Muscle of arm (tissue), 1 donor: ENCODE measurements at regions not wholly inside any gene's neighbourhood (a gene's known extent, or its start where the extent isn't known, plus 50 kb on each side); places are given as distances from the start of the nearest gene placed in this dataset.

Experiments used
- DNase-seq: peaks from one replicate; pipeline ENCODE4 v3.0.0-alpha.2; 2013

DNA sequence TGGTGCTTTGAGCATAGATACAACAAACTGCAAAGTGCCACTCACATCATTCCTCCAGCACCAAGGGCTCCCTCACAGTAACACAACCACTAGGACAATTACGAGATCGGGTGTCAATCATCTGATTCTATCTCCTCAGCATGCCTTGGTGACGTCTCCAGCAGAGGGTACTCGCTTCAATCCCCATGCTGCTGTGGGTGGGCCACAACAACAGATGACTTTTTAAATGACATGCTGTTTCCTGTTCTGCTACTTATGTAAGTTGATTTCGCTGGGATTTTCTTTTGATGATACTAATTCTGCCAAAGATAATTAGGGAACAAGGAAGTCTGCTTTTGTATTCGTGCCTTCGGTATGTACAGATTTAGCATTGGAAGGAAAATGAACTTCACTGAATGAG, 1113.0 kb downstream of the BCL11A start:
- DNase-seq = no peak

DNA sequence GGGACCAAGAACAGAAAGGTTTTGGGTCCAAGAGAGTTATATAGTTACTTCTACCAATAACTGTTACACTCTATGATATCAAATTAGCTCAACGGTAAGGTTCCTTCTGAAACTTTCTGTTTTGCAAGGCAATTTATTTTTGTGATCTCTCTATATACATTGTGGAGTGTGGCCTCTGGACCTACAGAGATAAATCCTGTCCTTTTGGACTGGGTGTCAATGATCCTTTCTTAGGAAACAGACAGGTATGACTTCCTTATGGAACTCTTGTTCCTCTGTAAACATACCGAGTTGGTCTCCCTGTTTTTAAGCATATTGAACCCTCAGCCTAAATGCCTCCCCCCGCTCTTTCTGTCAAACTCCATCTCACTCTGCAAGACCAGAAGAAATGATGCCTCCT, 1117.8 kb downstream of the BCL11A start:
- no peak for DNase-seq

- no peak for DNase-seq
Observed at GRCh38 chr2:59428940-59429339, 1124.5 kb downstream of the BCL11A start.

DNA sequence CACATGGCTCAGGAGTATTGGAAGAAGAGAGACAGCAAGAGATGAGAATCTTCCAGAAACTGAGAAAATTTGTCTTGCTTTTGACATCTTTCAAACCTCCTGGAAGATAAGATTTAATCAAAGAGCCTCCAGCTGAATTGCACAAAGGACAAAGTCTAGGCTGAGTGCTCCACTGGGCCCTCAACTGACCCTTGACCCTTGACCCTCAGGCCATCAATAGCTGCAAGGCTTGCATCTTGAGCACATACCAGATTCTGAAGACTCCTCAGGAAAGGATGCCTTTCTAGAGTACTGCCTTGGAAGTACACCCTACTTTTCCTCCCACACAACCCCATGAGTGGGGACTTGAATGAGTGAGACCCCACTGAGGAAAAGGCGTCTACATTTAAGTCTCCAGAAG, 1125.5 kb downstream of the BCL11A start:
- DNase-seq = no peak

DNA sequence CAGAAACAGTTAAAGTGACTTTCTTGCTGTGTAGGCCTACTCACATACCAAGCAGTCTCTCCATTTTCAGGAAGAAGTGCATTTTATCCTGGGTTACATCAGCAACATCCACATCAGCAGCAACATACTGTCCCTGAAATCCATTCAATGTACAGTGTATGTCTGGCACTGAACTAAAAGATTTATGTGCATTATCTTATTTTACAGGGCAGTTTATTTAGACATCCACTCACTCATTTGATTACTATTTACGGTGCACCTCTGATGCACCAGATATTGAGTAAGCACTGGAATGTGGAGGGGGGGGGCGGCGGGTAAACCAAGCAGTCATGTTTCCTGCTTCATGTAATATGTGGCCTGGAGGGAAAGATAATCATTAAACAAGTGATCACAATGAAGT, 1128.2 kb downstream of the BCL11A start:
- DNase-seq = no peak

DNA sequence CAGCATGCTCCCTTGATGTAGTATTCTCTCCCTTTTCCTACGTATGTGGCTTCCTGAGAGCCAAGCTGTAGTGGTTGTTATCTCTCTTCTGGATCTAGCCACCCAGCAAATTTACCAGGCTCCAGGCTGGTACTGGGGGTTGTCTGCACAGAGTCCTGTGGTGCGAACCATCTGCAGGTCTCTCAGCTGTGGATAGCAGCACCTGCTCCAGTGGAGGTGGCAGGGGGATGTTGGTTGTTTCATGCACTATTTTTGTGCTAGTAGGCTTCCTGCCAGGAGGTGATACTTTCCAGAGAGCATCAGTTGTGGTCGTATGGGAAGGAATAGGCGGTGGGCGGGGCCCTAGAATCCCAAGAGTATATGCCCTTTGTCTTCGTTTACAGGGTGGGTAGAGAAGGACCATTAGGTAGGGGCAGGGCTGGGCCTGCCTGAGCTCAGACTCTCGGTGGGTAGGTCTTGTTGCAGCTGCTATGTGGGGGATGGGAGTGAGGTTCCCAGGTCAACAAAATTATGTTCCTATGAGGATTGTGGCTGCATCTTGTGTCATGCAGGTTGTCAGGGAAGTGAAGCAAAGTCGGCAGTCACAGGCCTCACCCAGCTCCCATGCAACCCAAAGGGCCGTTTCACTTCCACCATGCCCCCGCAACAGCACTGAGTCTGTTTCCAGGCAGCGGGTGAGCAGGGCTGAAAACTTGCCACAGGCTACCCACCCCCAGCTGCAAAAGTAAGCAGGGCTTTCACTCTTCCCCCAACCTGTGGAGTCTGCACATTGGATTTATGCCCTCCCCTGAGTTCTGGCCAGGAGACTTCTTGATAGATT, 1139.5 kb downstream of the BCL11A start:
- DNase-seq = no peak

GRCh38 chr2:59399126-59399525, 1154.3 kb downstream of the BCL11A start:
- DNase-seq = no peak

- no peak for DNase-seq
Observed at GRCh38 chr2:59398081-59398480, 1155.4 kb downstream of the BCL11A start.

- no peak for DNase-seq
Observed at GRCh38 chr2:59395119-59395518, 1154.0 kb upstream of the FANCL start.

- DNase-seq = no peak
Observed at GRCh38 chr2:59391896-59392295, 1150.8 kb upstream of the FANCL start.

DNA sequence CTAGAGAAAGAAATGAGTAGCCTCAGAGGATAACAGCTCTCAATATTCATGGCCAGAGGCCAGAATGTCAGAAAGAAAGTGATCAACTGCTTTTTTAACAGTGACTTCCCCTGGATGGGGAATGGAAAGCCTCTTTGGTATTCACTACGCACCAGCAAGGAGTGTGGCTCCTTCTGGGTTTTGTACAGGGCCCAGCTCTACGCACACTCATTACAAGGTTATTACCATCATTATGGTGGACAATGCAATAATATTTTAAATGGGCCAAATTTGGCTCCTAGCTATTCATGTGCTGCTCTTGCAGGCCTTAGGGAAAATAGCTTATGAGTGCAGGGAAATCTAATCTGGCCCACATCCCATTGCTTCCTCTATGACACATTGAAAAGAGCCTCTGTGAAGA, 1149.5 kb upstream of the FANCL start:
- no peak for DNase-seq

DNA sequence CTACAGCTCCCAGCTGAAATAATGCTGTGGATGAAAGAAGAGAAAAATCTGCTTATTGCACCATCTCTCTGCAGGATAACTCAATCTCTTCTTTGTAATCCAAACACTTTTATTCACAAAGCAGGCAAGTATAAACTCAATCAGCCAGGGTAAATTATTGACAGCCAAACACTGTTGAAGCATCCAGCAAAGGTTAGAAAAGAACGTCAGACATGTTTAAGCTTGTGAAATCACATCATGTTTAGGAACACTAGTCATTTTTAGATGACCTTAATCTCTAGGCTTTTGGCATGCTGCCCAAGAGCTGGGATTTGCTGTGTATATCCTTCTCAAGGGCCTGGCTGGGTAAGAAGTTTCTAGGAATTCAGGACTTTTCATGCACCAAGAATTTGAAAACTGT, 1148.1 kb upstream of the FANCL start:
- DNase-seq = no peak

DNA sequence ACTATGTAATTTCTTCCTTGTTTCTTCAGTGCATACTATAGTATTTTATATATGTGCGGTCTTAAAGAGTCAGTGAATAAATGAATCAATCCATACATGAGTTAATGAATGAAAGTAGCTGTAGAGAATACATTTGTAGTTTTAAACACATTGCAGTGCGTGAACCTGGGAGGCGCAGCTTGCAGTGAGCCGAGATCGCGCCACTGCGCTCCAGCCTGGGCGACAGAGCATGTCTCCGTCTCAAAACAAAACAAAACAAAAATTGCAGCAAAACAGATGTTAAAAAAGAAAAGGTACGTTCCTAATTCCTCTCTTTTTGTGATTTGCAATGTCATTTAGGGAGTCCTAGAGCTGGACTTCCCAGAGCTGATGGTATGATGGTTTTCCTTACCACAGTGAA, 1144.8 kb upstream of the FANCL start:
- DNase-seq = no peak

- no peak for DNase-seq
Observed at GRCh38 chr2:59383473-59383872, 1142.3 kb upstream of the FANCL start.

- DNase-seq = no peak
Observed at GRCh38 chr2:59378127-59378526, 1137.0 kb upstream of the FANCL start.

DNA sequence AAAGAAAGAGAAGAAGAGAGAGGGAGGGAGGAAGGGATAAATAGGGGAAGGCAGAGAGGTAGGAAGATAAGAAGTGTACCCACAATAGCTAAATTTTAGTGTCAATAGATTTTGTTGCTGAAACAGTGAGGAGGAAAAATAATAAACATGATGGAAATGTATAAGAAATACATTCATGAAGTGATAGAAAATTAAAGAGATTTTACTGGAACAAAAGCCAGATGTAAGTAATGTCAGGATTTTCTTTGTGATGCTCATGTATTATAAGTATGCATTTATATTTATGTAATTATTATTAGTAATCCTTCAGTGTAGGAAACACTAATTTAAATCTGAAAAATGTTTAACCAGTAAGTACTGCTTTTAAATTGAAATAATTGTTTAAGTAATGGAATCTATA, 1125.2 kb upstream of the FANCL start:
- DNase-seq = no peak

DNA sequence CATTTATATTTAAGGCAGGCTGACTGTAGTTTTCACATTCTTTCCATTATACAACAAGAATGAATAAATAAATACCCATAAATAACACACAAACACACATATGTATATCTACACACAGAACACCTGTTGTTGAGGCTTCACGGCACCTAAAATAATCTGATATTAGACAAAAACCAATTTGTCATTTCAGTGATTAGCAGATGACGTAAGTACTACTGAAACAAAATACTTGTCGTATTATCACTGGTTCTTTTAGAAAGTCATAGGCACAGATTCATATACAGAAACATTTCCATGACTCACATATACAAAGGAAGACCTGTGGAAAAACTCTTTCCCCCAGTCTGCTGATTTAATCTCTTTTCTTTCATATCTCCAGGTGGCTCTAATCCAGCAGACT, 1113.4 kb upstream of the FANCL start:
- DNase-seq = no peak

- DNase-seq = no peak
Observed at GRCh38 chr2:59353306-59353921, 1112.3 kb upstream of the FANCL start.

DNA sequence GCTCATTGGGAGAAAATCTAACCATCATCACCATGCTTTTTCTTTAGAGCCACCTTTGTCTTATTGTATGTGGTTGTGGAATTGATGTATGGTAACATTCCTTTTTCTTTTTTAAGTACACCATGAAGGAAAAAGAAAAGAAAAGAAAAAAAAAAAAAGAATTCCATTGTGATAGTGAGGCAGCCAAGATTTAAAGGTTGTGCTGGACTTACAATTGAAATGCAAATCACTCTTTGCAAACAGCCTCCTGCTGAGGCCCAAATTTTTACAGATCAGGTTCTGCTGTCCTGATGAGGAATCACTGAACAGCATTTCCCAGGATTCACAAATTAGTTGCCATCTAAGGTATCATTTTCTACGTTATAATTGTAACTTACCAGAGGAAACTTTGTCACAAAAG, 1101.0 kb upstream of the FANCL start:
- DNase-seq = no peak

DNA sequence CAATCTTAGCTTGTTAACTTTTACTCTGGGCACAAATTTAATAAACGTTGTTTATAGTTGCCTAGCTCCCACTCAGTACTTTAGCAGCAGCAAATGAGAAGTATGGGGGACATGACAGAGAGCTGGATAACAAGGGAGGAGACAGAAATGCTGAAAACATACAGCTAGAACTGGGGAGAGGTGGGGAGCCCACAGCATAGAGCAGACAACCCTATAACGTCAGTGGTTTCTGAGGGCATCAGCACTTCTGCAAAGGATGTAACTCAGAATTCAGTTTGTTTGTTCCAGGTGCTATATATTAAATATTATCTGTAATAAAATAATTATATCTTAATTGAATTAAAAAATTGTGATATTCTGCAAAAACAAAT, 1098.7 kb upstream of the FANCL start:
- no peak for DNase-seq

DNA sequence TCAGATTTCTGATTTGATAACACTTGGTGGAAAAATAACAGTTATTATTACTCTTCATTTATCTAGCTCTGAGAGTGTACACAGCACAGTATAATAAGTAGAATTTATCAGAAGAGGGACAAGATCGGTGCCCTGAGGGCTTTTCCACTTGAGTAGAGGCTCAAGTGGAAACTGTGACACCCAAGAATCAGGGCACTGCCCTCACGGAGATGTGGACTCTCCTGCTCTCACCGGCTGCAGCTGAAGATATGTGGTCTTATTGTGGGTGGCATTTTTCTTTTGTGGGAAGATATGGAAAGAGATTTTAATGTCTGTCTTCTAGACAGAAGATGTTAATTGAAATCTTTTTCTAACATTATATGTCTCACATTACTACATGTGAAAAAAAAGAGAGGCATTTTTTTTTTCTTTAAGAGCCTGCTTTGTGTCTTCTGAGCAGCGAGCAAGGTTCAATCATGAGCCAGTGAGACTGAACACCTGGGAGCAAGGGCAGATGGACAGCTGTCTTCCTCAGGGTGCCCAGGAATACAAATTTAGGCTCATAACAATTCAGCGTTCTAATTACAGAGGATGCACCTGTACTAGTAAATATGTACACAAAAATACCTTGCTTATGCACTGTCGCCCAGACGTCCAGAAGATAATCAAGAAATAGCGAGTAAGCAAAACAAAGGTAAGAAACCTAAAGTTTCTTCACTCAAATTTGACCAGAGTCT, 1098.2 kb upstream of the FANCL start:
- no peak for DNase-seq

GRCh38 chr2:59333007-59333406, 1091.9 kb upstream of the FANCL start:
- no peak for DNase-seq
